GM19240 (cell line): ENCODE measurements at regions not wholly inside any gene's neighbourhood (a gene's known extent, or its start where the extent isn't known, plus 50 kb on each side); places are given as distances from the start of the nearest gene placed in this dataset.
"Not testable (repeated sequence)": the region's sequence is repeated elsewhere in the genome, so short reads cannot be mapped to it uniquely, and the experiment has no call there.

ENCODE experiments used
- DNase-seq: peaks from one replicate; pipeline ENCODE4 v3.0.0; 2011; ENCODE audit warnings: low spot score; ENCODE audit not compliant: insufficient read length

DNA sequence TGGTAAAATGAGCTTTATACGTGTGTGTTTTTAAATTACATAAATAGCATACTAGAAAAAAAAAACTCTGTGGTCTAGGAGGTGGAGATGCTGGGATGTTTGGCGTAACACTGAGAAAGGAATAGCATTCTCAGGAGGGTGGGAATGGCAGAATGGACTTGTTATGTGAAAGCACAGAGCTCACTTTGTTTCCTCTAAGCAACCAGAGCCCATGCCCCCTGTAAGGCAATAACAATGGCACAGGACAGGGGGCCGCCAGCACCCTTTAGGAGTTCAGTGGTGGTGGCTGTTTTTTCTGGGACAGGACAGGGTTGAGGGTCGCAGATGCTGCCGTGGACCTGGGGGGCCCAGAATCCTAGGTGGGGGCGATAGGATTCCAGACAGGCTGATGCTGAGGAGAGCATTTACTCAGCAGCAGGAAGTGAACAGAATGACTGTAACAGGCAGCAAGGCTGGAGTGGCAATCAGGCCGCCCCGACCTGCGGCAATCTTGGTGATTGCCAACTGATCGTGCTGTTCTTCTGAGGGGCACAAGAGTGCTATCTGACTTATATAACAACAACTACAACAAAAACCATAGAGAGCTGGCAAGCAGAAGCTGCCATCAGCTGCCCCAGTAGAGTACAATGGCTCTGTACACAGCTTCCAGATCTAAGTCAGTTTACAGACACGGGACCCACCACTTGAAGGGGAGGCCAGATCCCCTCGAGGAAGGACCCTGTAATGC is 160.4 kb downstream of the UACA start:
- no peak for DNase-seq

DNA sequence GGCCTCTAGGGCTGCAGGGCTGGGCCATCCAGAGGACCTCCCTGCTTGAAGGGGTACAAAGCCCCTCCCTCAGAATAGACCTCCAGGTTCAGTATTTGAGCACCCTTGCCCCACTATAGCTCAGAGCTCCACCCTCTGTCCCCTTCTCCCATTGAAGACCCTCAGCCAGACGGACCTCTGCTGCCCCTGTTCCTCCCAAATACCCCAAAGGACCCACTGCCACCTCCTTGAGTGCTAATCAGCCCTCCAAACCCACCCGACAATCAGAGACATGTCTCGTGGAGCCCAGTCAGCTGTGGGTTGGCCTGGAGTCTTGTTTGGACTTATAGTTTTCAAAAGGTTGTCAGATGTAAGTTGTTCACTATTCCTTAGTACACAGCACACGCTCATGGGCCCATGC is 161.1 kb downstream of the UACA start:
- DNase-seq = no peak

DNA sequence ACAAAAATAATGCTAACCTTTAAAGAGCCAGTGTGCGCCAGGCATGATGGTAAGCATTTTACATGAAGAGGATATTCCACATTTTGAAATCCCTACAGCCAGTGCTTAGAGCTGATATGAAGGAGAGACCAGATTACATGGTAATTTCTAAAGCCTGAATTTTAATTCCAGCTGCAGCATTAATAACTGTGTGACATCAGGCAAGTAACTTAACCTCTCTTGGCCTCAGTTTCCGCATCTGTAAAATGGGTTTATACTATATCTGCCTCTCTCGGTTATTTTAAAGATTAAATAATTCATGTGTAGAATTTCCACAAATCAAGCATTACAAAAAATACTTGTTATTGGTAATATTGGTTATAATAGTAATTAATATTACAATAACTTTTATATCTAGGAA is 165.4 kb downstream of the UACA start:
- no peak for DNase-seq

DNA sequence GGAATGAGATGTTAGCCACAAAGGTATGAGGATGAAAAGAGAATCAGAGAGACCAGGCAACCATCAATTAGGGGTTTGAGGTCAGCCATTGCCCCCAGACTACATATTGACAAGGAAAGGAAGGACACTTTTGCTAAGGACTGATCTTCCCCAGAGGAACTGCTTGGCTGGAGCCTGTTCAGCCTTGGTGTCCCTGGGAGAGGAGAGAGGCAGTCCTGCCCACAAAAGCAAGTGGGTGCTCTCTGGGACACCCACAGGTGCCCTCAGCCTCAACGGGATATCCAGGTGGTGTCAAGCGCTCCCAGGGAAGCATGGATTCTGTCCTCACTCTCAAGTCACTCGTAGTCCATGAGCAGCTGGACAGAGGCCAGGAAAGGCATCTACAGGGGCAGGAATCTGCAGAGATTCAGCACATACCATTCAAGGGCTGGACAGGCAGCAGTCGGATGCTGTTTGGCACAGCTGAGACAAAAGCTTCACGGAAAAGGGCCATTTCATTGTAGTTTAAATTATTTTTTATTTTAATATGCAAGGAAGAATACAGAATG is 166.2 kb downstream of the UACA start:
- DNase-seq = no peak

DNA sequence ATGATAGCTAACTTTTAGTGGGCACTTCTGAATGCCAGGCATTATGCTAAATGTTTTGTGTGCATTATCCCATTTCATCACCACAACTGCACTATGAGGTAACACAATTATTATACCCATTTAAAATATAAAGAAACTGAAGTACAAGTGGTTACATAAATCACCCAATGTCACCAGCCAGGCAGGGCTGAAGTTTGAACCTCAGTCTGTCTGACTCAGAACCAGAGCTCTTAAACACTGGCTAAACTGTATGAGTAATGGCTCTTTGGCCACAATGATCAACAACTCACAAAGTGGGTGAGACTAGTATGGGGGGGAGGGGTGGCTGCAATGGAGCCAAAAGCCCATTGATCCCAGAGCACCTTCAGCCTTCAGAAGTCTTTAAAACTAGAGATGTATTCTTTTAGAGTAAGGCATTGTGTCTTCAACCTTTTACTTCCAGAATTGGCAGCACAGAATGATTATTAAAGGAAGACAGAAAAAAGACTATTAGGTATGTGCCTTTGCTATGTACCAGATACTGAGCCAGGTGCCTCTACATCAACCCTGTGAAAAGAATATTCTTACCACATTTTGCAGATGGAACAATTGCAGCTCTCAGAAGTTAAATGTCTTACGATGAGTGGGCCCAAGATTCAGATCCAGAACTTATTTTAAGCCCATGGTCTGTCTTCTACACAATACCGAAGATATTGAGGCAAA is 166.9 kb downstream of the UACA start:
- DNase-seq = no peak

DNA sequence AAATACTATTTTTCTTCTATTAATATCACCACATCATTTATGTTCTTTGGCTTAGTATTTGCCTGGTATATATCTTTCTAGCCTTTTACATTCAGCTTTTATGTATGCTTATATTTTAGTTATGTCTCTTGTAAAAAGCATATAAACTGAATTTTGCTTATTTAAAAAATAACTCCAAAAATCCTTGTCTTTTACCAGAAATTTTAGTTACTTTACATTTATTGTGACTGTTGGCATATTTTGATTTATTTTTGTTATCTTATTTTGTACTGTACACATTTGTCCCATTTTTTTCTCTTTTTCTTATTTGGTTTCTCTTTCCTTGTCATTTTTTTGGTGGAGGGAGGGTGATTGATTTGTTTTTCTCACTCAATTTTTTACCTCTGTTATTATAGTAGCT is 169.6 kb downstream of the UACA start:
- no peak for DNase-seq

DNA sequence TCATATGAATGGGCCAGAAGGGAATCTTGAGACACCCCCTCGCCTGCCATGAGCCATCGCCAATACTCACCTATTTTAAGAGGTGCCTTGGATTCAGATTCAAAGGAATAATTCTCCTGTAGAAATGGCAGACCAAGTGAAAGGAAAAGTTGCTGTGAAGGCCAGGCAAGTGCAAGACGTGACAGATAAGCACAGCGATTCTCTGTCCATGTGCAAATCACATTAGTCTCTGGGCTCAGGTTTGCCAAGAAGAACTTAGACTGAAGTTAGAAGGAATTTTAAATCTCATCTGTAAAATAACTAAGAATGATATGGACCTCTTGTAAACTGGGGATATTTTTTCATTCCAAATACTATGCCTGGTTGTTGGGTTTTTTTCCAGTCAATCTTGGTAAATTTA is 173.6 kb downstream of the UACA start:
- no peak for DNase-seq

DNA sequence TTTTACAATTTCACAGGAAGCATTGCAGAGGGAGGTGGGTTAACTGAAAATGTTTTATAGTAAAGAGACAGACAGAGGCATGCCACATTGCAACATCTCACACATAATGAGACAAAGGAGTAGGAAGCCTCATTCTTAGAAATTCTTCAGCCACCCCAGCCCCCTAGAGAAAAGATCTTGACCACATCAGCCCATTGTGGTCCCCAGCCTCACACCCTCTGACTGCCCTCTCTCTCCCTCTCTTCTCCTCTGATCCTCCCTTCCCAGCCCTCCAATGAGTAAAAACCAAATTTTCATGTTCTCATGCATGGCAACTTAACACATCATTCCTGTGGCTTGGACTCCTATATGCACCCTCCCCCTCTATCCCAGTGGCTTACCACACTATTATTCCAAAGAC is 174.1 kb downstream of the UACA start:
- no peak for DNase-seq

DNA sequence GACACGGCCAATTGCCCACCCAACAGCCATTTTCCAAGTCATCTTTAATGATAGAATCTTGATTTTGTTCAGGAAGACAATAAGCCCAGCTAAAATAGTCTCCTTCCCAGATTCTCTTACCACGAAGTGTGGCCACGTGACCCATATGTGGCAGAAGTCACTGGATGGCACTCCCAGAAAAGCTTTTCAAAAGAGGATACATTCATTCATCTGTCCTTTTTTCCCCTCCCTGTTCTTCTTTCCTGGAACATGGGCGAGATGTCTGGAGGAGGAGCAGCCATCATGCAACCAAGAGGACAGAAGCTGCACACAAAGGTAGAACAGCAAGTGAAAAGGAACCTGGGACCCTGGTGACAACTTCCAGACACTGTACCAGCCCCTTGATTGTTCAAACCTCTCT is 174.7 kb downstream of the UACA start:
- DNase-seq = no peak

DNA sequence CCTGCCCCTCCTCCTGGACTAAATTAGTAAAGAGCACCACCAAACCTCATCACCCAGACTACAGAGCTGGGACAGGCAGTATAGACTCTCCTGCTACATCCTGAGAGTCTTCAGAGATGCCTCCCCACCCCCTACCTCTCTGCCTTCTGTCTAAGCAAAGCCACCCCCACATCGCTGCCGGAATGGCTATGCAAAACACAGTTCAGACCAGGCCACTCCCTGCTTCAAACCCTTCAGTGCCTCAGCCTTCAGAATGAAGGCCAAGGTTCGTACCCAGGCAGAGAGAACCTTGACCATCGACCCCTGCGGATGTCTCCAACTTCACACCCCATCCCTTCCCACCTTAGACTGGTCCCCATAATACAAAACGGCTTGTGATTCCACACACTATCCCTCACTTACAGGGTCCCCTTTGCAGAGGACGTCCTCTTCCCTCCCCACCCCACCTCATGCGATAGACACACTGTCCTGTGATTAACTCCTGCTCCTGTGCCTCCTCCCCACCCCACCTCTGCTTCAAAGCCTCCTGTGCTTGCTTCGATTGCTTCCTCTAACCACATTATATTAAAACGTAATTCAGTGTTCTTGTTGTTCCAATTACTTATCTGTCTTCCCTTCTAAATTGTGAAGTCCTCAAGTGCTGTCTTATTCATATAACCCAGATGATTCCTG is 175.3 kb downstream of the UACA start:
- DNase-seq = no peak

DNA sequence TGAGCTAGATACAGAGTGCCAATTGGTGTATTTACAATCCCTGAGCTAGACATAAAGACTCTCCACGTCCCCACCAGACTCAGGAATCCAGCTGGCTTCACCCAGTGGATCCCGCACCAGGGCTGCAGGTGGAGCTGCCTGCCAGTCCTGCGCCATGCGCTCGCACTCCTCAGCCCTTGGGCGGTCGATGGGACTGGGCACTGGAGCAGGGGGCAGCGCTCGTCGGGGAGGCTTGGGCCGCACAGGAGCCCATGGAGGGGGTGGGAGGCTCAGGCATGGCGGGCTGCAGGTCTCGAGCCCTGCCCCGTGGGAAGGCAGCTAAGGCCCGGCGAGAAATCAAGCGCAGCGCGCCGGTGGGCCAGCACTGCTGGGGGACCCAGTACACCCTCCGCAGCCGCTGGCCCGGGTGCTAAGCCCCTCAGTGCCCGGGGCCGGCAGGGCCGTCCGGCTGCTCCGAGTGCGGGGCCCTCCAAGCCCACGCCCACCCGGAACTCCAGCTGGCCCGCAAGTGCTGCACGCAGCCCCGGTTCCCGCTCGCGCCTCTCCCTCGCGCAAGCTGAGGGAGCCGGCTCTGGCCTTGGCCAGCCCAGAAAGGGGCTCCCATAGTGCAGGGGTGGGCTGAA is 176.2 kb downstream of the UACA start:
- DNase-seq = not testable (repeated sequence)

DNA sequence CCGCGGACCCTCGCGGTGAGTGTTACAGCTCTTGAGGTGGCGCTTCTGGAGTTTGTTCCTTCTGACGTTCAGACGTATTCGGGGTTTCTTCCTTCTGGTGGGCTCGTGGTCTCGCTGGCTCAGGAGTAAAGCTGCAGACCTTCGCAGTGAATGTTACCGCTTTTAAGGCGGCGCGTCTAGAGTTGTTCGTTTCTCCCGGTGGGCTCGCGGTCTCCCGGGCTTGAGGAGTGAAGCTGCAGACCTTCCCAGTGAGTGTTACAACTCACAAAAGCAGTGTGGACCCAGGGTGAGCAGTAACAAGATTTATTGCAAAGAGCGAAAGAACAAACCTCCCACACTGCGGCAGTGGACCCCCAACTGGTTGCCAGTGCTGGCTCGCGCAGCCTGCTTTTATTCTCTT is 177.1 kb downstream of the UACA start:
- no peak for DNase-seq

DNA sequence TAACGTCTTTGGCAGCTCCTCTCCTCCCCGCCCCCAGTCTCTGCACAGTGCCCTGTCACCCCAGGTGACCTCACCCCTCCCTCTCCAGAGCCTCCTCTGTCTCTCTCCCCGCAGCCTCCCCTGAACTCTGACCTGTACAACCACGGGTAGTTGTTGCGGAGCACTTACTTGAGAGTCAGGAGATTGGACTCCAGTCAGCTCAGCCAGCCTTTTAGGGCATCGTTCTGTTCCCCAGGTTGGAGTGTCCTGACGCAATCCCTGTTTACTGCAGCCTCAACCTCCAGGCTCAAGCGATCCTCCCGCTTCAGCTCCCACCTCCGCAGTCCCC is 177.7 kb downstream of the UACA start:
- no peak for DNase-seq

DNA sequence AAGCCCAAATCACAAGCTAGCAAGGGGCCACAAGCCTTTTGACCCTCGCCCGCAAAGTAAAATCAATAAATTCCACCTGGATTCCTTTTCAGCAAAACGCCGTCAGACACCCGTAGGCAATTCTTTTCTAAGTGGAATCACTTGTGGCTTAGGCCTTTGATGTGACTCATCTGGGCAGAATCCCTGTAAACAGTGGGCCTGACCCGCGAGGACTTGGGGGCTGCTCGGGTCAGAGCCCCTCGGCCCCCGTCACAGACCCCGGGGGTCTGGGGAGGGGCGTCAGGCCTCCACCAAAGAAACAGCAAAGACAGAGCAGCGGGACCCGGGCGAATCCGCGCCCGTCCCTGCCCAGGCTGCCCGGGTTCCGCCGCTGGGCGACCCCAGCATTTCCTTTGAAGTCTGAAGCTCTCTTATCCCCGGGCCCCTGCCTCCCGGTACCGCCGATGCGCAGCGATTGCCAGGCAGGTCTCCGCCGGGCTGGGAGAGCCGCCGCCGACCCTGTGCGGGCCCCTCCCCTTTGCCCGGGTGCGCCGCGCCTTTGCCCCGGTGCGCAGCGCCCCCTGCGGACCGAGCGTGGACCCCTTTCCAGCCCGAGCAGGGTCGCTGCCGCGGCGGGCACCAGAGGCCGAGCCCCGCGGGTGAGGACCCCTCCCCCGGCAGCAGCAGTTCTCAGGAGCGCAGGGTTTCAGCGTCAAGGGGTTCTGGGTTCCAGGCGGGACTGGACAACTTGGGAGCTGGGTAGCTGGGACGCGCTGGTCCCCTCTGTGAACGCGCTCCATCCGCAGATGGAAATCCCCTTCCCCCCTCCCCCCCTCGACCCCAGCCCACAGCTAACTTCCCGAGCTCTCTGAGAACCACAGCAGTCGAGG is 178.3 kb downstream of the UACA start:
- DNase-seq = no peak

DNA sequence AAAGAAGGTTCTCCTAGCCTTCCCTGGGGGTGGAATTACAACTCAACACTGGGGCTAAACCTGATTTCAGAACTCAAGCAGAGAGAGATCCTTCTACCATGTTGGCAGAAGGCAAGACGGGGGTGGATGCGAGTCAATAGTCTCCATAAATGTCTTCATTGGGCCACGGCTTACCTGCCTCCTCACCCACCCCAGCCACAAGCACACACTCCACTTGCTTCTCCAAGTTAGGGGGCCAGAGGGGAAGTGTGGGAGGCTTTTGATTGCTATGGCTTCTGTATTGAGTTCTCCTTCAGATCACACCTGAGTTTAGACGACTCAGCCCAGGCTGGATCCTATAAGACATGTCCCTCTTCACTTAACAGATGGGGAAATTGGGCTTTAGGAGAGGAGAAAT is 178.9 kb downstream of the UACA start:
- no peak for DNase-seq

DNA sequence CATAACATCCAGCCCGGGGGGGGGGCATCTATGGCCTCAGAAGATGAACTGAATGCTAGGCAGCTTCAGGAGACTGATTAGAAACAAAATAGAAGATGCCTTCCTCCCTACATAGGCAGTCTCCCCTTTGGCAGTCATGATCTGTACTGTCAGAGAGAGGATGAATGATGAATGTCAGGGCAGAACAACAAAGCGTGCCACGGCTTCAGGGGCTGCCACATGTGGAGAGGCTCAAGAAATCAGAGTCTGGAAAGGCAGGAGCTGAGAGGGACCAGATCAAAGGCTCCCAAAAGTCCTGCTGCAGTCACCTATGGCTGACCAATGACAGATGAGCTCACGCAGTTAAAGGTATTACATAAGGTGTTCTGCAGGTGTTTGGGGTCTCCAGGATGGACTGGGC is 180.4 kb downstream of the UACA start:
- DNase-seq = no peak

DNA sequence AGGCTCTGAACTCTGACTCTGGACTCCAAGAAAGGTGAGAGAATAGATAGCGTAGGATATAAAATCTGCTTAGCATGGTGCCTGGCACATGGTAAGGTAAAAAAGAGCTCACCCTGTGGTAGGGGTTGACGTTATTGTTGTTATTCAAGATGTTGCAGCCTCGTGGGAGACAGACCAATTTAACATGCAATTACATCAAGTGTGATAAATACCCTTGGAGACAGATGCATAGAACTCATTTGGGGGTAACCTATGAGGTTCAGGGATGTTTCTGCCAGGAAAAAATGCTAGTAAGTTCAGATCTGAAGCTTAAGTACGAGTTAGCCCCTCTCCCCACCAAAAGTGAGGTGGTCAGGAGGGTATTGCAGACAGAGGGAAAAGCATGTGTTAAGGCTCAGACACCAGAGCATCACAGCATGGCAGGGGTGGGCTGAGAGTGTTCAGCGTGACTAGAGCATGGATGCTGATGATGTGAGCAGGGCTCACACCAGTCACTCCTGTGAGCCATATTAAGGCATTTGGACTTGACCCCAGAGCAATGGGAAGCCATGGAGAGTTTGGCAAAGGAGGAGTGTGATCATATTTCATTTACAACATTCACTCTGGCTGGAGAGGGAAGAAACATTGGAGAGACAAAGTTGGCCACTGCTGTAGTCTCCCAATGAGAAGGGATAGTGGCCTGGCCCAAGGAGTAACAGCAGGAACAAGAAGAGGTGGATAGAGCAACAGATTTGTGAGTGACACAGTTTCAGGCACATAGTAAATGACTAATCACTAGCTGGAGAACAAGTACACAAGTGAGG is 181.0 kb downstream of the UACA start:
- no peak for DNase-seq

DNA sequence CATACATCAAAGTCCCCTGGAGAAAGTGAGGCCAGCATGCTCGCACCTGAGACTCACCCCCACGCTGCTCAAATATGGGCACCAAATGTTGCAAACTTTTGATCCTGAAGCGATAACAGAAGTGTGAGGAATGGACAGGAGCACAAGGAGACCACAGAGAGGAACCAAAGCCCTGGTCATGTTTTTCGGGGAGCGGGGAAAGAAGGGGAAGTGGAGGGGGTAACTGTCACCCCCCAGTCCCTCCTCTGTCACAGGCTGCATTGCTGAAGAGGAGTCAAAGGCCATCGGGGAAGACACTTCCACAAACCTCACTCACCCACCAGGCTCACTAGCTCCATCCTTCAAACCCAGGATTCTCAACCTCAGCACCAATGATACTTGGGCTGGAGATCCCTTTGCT is 182.4 kb downstream of the UACA start:
- DNase-seq = no peak

DNA sequence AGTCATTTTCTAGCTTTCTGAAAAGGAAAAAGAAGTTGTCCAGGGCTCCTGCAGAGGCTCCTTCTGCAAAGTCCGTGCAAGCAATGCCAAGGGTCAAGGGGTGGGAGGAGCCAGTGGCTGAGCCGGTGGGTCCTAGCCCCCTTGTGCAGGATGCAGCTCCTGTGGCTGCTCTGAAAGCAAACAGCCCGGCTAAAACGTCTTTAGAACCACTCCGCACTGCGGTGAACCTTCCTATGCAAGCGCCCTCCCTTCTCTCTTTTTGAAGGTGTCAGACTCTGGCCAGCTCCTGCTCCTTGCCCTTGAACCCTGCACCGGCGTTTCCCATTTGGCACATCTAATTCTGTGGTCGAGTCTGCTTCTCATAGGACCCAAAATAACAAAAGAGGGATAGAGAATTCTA is 183.1 kb downstream of the UACA start:
- DNase-seq = no peak

DNA sequence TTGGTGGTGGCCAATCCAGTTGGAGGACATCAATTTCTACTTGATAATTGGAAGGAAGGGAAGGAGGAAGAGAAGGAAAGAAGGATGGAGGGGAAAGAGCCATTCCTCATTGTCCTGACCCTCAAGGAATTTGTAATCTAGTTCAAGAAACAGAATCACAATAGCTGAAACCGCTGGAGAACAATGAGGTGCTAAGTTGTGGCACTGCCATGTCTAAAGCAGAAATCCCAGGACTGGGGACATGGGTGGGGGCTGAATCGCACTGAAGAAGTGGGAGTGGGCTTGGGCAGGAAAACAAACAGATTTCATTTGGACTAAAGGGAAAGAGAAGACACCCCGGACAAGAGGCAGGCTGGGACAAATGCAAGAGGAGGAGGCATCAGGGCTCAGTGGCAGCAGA is 183.6 kb downstream of the UACA start:
- DNase-seq = no peak
